Keratinocyte (primary cell): ENCODE measurements at regions not wholly inside any gene's neighbourhood (a gene's known extent, or its start where the extent isn't known, plus 50 kb on each side); places are given as distances from the start of the nearest gene placed in this dataset.

Experiments
- EZH2 ChIP-seq: IDR thresholded peaks from one replicate; pipeline ENCODE4 v1.6.1; 2012; ENCODE audit warnings: inconsistent platforms, mild to moderate bottlenecking, low read length, moderate library complexity
- TF ChIP-seq, protein P1 (sequence below), 3 experiments: IDR thresholded peaks in 1 of 3; conservative IDR thresholded peaks in 1 of 3; optimal IDR thresholded peaks in 1 of 3; 2 replicates in 2 of 3; 3 replicates in 1 of 3; pipeline versions ENCODE3 to v1.5.1; 2011; ENCODE audit warnings: low read length in 3 of 3, mild to moderate bottlenecking in 3 of 3, moderate library complexity in 2 of 3, control low read depth in 1 of 3, inconsistent platforms in 1 of 3; ENCODE audit not compliant: insufficient read depth in 2 of 3; ENCODE audit errors: extremely low read depth in 1 of 3

DNA sequence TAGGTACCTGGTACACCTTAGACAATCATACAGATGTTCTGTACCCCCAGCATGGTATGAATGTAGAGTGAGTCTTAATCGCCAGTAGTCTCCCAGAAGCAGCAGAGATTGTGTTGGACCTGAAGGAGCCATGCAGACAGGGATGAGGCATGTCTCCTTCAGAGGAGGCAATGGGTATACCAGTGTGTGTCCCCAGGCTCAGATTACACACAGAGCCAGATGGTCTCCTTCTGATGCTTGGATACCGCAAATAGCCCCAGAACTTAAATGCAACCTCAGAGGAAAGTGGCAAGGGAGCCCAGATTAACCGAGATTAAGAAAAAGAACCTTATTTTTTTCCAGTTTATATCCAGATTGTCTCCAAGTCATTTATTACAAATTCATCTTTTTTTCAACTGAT lies 96.8 kb upstream of the C21orf91 start:
- TF ChIP-seq, protein P1, sequence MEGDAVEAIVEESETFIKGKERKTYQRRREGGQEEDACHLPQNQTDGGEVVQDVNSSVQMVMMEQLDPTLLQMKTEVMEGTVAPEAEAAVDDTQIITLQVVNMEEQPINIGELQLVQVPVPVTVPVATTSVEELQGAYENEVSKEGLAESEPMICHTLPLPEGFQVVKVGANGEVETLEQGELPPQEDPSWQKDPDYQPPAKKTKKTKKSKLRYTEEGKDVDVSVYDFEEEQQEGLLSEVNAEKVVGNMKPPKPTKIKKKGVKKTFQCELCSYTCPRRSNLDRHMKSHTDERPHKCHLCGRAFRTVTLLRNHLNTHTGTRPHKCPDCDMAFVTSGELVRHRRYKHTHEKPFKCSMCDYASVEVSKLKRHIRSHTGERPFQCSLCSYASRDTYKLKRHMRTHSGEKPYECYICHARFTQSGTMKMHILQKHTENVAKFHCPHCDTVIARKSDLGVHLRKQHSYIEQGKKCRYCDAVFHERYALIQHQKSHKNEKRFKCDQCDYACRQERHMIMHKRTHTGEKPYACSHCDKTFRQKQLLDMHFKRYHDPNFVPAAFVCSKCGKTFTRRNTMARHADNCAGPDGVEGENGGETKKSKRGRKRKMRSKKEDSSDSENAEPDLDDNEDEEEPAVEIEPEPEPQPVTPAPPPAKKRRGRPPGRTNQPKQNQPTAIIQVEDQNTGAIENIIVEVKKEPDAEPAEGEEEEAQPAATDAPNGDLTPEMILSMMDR (optimal IDR thresholded peaks at IDR 0.05 in 1 of 3, IDR thresholded peaks at IDR 0.05 in 1 of 3, conservative IDR thresholded peaks at IDR 0.05 in 1 of 3; ENCODE audit: extremely low read depth in 1 of 3, insufficient read depth in 2 of 3, low read length in 3 of 3) = no peak
- no peak for TF ChIP-seq EZH2
